Middle frontal gyrus (tissue), 1 donor: ENCODE measurements at regions not wholly inside any gene's neighbourhood (a gene's known extent, or its start where the extent isn't known, plus 50 kb on each side); places are given as distances from the start of the nearest gene placed in this dataset.

Experiments used
- DNase-seq: peaks from one replicate; pipeline ENCODE4 v3.0.0-alpha.2; 2015; ENCODE audit warnings: low spot score; ENCODE audit errors: extremely low spot score

DNA sequence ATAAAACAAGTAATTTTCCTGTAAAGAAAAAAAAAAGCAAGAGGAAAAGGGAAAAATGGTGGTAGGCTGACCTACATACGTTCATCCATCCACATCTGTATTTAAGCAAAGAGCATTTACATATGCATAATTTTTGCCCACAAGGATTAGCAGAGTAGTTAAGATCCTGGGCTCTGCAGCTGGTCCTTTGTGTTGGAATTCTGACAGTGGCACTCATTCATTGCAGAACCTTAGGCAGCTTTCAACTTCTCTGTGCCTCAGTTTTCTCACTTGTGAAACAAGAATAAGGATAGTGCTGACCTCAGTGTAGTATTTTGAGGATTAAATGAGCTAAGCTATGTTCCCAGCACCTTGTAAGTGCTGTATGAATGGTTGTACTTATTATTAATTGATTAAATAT is 211.3 kb downstream of the ARL4C start:
- no peak for DNase-seq

DNA sequence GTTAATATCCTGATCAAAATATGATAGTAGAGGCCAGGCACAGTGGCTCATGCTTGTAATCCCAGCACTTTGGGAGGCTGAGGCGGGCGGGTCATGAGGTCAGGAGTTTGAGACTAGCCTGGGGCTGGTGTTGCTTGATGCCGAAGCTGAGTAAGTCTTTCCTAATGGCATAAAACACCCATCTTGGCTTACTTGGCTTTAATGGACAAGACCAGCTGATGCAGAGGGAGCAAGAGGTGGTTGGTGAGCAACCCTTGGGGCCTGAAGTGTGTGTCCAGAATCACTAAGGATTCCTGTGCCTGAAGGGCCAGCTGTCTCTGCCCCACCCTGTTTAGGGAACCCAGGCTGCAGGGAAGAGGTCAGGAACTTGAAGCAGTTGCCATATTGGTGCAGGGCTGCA is 217.2 kb downstream of the ARL4C start:
- DNase-seq: no peak

DNA sequence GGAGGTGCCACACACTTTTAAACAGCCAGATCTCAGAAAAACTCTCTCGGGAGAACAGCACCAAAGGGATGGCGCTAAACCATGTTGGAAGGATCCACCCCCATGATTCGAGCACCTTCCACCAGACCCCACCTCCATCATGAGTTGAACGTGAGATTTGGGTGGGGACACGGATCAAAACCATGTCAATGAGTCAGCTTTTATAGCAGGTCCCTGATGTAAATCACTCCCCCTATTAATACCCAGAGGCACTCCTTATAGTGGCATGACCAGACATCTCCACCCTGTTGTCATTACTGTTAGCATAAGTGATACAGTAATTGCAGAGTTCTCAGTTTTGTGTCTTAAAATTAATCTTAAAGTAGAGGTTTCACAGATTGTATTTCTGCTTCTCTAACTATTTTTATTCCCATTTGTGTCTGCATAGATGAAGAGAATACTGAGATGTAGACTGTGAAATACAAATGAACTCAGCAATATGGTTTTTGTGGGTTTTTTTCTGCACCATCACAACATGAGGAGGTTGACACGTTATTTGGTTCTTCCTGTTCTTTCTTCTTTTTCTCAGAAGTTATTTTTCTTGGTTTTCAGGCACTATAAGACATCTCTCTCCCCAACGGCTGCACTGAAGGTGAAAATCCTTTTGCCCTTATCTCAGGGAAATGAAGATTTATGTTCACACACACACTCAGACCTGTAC is 218.2 kb downstream of the ARL4C start:
- no peak for DNase-seq

DNA sequence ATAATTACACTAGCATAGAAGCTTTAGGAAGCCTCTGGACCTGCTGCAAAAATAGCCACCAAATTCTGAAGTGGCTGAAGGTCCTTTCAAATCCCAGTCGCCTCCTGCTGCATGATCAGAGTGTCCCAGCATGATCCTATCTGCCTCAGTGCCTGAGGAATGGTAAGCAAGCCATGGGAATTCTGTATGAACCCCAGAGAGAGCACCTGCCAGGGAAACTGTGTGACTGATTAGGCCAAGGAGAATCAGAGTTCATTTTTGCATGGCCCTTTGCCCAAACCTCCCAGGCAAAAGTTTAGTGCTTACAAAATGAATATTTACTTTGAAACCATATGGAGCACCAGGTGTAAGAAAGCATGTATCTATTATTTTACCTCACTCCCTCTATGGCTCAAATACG is 221.4 kb downstream of the ARL4C start:
- DNase-seq: no peak

DNA sequence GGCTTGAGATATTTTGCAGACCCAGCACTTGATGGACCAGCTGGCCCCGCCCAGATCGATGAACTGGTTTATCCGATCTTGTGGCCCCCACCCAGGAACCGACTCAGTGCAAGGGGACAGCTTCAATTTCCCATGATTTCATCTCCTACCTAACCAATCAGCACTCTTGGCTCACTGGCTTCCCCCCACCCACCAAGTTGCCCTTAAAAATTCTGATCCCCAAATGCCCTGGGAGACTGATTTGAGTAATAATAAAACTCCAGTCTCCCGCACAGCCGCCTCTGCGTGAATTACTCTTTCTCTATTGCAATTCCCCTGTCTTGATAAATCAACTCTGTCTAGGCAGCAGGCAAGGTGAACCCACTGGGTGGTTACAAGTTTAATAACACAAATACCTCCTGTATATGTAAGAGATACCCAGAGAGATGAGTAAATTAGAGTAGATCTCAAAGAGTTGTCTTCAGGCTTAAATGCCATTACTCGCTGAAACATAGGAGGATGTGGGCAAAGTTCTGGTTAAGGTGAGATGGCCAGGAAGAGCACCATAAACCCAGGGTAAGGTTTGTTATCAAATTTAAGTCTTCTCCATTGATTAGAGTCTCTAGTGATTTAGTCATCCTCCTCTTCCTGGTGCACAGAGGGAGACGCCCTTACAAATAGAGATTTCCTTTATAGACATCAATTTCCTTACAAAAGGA is 222.8 kb downstream of the ARL4C start:
- DNase-seq: no peak

DNA sequence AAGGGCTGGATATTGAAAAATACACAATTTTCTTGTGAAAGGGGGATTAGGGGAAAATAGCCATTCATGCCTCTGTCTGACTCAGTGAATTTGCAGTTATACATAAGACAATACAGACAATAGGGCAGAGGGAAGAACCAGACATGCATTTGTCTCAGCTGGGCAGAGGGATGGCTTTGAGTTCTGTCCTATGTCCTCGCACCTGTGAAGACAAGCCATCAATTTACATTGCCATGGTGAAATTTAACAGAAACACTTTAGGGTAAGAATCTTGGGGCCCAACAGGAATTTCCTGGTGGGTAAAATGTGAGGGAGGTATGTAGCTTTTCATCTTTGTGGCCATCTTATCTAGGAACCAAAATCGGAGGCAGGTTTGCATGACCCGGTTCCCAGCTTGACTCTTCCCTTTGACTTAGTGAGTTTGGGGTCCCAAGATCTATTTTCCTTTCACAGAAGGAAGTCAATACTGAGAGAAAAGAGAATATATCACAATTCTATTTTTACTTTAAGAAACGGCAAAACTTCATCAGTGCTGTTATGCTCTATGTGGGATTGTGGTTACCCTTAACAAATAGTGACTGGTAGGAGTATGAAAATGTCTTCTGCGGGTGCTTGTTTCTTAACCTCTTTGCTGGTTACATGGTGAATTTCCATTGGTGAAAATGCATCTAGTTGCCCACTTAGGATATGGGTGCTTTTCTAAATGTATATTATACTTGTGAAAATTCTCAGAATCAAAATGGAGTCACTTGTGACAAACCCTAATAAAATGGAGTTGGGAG is 221.8 kb downstream of the SPP2 start:
- DNase-seq: no peak

DNA sequence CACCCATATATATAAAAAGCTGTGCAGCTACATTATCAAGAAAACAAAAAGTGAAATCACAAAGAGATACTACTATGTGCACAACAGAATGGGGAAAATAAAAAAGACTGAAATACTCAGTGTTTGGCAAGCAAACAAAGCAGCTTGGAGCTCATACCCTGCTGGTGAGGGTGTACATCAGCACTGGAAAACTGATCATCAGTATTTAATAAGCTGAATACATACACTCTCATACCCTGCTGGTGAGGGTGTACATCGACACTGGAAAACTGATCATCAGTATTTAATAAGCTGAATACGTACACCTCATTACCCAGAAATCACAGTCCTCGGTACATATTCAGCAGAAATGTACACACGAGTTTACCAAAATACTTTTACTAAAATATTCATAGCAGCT is 220.8 kb downstream of the SPP2 start:
- no peak for DNase-seq

DNA sequence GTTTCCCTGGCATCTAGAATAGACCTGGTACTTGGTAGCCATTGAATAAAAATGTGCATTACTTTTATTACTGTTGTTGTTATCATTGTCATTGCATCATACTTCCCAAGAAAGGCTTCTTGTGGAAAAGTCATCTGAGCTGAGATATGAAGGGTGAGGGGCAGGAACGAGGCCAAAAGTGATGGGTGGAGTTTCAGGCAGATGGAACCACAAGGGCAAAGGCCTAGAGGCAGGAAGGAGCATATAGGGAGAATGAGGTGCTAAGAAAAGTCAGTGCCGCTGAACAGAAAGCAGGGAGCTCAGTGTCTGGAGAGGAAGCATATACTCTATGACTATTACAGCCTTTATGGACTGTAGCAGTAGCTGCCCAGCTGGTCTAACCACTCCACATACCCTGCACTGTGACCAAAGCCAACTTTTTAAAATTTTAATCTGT is 219.3 kb downstream of the SPP2 start:
- no peak for DNase-seq

DNA sequence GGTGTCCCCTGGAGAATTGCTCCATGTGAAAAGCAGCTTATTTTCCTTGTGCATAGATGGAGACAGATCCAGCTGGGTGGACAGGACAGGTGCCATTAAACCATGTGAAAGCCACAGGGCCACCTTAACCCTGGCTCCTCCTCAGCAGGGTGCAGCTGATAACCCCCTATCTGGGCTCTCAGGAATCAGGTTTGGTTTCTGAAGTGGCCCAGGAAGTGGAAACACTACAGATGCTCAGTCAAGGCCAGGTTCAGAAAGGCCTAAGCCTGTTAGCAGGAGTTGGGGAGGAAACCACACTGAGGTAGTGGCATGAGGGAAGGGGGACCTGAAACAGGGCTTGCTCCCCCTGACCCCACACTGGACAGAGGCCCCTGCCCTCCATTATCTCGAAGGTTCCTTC is 217.0 kb downstream of the SPP2 start:
- no peak for DNase-seq

DNA sequence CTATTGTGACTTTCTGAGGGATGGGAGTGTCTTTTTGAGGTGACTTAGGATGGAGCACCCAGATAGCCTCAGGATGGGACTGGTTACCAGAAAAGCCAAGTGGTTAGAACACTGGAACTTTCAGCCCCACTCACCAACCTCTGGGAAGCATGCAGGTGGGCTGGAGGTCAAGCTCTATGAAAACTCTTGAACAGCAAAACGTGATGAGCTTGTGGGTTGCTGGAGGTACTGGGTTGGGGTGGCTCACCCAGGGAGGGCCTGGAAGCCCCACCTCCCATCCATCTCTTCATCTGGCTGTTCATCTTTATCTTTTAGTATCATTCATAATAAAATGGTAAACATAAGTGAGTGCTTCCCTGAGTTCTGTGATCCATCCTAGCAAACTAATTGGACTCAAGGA is 216.4 kb downstream of the SPP2 start:
- DNase-seq: no peak

DNA sequence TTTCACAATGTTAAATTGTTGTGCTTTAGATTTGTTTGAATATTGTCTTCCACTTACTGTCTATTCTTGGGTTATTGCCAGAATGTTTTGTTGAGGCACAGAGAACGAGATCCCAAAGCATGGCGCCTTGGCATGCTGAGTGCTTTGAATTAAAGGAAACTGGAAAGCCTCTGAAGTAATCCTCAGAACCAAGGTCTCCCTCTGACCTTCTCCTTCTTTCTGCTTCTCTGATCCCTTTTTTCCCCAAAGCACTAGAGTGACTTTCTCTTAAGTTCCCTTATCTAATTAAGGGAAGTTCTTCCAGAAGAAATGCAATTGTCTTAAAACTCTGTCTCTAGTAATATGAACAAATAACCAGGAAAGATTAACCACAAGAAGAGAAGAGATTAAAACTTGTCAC is 214.7 kb downstream of the SPP2 start:
- DNase-seq: no peak

DNA sequence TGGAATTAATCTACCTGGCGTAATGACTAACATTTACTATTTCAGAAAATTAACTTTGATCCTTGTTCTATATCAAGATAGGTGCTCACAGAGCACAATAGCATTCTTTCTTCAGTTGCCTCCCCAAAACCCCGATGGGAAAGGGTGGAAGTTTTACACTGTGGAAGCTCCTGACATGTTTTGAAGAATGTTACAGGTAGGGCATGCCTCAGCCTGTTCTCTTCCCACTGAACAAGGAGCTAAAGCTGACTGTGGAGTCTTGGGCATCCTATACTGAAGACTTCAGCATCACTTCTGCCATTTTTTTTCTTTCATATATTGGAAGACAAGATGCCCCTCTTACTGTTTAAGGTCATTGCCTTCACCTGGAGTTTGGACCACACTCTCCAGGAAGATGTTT is 211.2 kb downstream of the SPP2 start:
- no peak for DNase-seq

DNA sequence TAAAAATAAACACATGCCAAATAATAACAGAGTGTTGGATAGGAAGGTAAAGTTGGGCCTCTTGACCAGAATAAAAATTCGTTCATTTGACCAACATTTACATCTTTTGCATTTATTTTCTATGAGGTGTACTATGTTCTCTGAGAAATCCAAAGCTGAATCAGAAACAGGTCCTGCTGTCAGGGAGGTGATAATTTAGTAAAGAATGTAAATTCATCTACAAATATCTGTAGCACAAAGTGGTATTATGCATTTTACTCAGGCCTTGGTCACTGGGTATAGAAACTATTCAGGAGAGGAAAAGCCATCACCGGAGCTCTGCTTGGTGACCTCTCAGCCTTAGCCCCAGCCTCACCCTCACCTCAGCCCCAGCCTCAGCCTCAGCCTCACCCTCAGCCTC is 208.9 kb downstream of the SPP2 start:
- DNase-seq: no peak

DNA sequence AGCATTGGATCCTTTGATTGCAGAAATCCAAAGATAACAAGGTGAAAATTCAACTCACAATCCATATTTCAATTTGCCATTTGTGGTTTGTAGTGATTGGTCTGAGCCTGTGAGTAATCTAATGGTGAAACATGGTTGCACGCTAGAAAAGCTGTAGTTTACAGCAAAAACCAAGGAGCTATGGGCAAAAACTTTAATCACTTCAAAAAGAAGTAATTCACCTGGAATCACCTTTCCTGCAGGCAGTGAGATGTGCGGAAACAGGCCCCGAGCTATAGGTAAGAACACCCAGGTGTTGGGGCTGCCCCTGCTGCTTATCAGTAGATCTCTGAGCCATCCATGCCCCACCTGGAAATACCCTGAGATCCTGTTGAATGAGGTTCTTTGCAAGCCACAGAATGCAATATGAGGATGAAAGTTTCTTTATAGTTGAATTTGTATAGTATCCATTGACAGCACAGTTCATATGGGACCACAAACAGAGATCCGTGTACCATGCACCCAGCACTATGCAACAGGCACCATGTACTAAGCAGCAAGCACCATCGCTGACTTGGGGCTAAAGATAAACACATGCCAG is 208.2 kb downstream of the SPP2 start:
- DNase-seq: no peak

DNA sequence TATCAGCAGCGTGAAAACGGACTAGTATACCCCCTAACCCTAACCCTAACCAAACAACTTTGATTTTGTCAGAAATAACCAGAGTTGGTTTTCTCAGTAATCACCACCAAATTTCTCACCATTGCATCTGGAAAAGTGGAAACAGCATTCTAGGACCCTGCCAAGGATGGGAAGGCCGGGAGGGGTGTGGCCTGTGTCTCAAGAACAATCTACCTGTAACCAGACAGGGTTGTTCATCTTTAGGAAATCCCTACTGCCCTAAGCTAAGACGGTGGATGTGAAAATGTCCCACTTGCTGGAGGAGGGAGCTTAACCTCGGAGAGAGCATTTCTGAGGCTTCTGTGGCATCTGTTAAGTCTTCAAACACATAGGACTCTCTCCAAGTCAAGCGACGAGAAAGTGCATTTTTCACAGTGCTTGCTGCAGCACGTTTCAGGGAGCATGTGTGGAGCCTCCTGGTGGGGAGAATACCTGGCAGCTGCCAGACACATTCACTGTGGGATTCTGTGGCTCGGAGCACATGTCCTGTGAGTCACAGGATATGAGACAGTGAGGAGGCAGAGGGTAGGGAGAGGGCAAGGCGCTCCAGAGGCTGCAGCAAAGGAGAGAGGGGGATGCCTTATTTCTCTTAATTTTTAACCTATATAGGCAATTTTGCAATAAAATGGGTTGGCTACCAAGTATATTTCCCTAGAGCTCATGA is 207.5 kb downstream of the SPP2 start:
- no peak for DNase-seq

DNA sequence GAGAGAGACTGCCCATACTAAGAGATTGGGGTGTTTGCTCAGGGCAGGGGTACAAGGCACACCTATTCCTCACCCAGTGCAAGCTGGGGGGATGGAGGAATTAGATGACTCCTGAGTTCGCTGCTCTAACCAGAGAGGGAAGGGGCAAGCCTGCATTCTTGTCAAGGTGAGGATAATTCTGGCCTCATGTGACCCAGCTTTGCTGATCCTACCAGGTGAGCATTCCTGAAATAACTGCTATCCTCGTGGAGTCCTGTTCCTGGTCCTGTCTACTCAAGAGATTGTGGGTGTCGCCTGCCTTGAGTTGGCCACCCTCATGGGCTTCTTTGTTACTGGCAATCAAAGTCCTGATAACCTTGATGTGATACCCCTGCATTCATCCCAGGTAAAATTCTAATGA is 206.0 kb downstream of the SPP2 start:
- no peak for DNase-seq

DNA sequence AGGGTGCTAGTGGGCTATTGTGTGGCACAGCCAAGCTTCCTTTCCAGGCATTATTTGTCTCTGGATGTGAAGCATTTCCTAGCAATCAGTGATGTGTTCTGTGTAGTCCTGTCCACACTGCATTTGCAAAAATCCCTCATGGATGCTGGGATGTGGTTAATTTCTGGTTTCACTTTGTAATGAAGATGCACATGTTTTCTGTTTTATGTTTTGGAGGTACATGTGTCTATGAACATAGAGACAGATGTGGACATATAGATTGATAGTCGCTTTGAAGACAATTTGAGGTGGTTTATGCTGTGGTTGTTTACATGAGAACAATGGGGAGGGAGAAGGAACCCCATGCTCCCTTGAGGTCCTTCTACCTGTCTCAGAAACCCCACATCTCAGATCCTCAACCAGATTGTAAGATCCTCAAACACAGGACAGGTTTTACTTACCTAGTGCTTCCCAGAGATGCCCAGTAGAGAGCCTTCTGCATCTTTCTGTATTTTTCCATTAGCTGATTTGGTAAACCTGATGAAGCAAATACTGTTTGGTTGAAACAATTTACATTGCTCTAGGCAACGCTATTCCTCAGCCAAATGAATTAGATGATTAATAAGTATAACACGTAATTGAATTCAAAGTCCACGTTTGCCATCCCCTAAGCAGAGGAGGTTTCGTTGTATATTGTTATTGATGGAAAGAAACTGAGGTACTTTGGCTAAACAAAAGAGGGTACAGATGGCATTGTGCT is 204.4 kb downstream of the SPP2 start:
- DNase-seq: no peak

DNA sequence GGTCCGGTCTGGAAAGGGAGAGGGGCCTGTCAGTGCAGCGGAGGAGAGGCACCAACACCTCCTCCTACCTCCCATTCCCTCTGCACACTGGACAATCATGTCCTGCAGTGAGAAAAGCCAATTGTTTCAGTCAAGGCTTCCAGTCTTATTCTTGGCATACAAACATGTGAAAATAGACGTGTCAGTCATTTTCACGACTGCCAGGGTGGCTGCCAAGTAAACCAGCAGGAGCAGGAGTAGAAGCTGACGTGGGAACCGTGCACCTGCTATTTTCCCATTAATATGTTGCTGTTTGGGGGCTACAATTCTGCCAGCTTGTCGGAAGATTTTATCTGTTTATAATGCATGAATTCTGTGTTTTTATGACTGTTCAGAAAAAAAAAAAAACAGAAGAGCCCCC is 202.3 kb downstream of the SPP2 start:
- DNase-seq: no peak

DNA sequence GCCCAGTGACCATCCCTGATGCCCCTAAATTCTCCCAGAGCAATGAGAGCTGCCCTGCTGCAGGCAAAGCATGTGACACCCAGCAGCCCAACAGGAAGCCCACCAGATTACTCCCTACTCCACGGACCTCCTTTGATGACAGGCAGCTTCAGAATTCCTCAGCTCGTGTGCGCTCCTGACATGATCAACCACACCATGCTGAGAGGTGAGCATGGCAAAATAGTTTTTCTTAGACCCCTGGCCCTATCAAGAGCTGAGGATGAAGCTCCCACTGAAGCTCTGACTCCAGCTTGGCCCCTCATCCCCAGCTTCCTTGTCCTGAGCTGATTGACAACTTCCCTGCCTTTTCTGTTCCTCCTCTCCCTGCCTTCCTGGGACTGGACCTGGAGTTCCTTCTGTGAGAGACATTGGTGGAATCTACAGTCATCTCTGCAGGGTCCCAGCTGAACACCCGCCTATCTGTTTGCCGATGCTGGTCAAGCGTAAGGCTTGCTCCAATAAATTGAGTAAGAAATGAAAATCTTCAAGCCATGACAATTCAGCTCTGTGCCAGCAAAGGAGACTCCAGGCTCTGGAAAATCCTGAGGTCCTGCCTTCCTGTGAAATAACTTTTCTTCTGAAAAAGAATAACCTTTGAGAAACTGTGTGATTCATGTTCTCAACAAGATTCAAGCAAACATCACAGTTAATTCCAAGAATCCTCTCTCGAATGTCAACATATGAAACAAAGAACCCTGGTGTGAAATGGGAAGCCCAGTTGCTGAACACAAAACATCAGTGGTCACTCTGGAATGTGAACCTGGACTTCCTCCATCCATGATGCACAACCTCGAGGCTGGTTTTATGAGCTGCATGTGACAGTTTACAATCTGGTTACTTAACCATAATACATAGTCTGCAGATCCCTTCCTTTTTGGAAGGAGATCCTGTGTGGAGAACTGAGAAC is 201.1 kb downstream of the SPP2 start:
- no peak for DNase-seq

DNA sequence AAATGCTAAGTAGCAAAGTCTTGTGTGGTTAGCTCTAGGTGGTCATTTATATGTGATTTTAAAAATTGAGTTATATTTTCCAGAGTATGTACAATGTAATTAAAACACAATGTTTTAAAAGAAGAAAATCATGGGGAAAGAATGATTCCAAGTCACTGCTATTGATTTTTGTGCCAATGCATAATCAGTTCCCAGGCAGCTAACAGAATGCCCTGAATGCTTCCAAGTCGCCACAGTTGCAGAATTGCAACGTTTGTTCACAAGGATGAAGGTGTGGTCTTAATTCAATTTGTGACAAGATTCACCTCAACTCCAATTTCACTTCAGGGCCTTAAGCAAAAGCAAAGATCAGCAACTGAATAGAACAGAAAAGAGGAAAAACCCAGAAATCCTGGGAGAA is 200.4 kb downstream of the SPP2 start:
- no peak for DNase-seq
